ENCODE measurements at regions not wholly inside any gene's neighbourhood (a gene's known extent, or its start where the extent isn't known, plus 50 kb on each side); places are given as distances from the start of the nearest gene placed in this dataset.
"Not testable (repeated sequence)": the region's sequence is repeated elsewhere in the genome, so short reads cannot be mapped to it uniquely, and the experiment has no call there.

GRCh38 chr21:27535188-27535587 is 568.3 kb upstream of the ADAMTS5 start:
- no peak for DNase-seq

GRCh38 chr21:27534206-27534605 is 567.3 kb upstream of the ADAMTS5 start:
- DNase-seq: no peak

- no peak for DNase-seq
Measured at GRCh38 chr21:27532076-27532475, 565.2 kb upstream of the ADAMTS5 start.

- no peak for DNase-seq
Measured at GRCh38 chr21:27528697-27529096, 561.8 kb upstream of the ADAMTS5 start.

GRCh38 chr21:27526451-27526850 is 559.6 kb upstream of the ADAMTS5 start:
- no peak for DNase-seq

GRCh38 chr21:27525780-27526179 is 558.9 kb upstream of the ADAMTS5 start:
- DNase-seq: no peak

GRCh38 chr21:27519361-27519760 is 552.5 kb upstream of the ADAMTS5 start:
- no peak for DNase-seq

GRCh38 chr21:27517177-27517576 is 550.3 kb upstream of the ADAMTS5 start:
- DNase-seq: not testable (repeated sequence)

GRCh38 chr21:27515676-27516075 is 548.8 kb upstream of the ADAMTS5 start:
- DNase-seq: no peak

GRCh38 chr21:27513825-27514224 is 546.9 kb upstream of the ADAMTS5 start:
- no peak for DNase-seq

GRCh38 chr21:27513016-27513415 is 546.1 kb upstream of the ADAMTS5 start:
- DNase-seq: no peak

- DNase-seq: no peak
Measured at GRCh38 chr21:27511233-27511632, 544.3 kb upstream of the ADAMTS5 start.

GRCh38 chr21:27507695-27508094 is 540.8 kb upstream of the ADAMTS5 start:
- DNase-seq: no peak

GRCh38 chr21:27505516-27505915 is 538.6 kb upstream of the ADAMTS5 start:
- no peak for DNase-seq

GRCh38 chr21:27502801-27503200 is 535.9 kb upstream of the ADAMTS5 start:
- DNase-seq: no peak

- DNase-seq: no peak
Measured at GRCh38 chr21:27498025-27498424, 531.1 kb upstream of the ADAMTS5 start.

- DNase-seq: no peak
Measured at GRCh38 chr21:27495836-27496235, 528.9 kb upstream of the ADAMTS5 start.

GRCh38 chr21:27493542-27493941 is 526.7 kb upstream of the ADAMTS5 start:
- DNase-seq: no peak

- DNase-seq: no peak
Measured at GRCh38 chr21:27487676-27488075, 520.8 kb upstream of the ADAMTS5 start.

GRCh38 chr21:27480841-27481261 is 514.0 kb upstream of the ADAMTS5 start:
- DNase-seq: no peak

- no peak for DNase-seq
Measured at GRCh38 chr21:27477296-27477695, 510.4 kb upstream of the ADAMTS5 start.

- DNase-seq: peak in 2 of 51 donors; percentile 1 to 5
Measured at GRCh38 chr21:27476696-27477095, 509.8 kb upstream of the ADAMTS5 start.

GRCh38 chr21:27475363-27475955 is 508.6 kb upstream of the ADAMTS5 start:
- DNase-seq: peak in 11 of 51 donors; percentile 1 to 67 (median 7)

GRCh38 chr21:27467366-27467765 is 500.5 kb upstream of the ADAMTS5 start:
- DNase-seq: no peak
